ENCODE measurements at regions not wholly inside any gene's neighbourhood (a gene's known extent, or its start where the extent isn't known, plus 50 kb on each side); places are given as distances from the start of the nearest gene placed in this dataset.
"Not testable (repeated sequence)": the region's sequence is repeated elsewhere in the genome, so short reads cannot be mapped to it uniquely, and the experiment has no call there.

- no peak for ATAC-seq
Observed at GRCh38 chr11:87754685-87755084, 420.6 kb downstream of the RAB38 start.

GRCh38 chr11:87753143-87753542 is 422.1 kb downstream of the RAB38 start:
- ATAC-seq = no peak

- ATAC-seq = no peak
Observed at GRCh38 chr11:87743007-87743406, 432.2 kb downstream of the RAB38 start.

GRCh38 chr11:87740968-87741367 is 434.3 kb downstream of the RAB38 start:
- ATAC-seq = no peak

GRCh38 chr11:87740451-87740850 is 434.8 kb downstream of the RAB38 start:
- no peak for ATAC-seq

- no peak for ATAC-seq
Observed at GRCh38 chr11:87739766-87740165, 435.5 kb downstream of the RAB38 start.

GRCh38 chr11:87739261-87739660 is 436.0 kb downstream of the RAB38 start:
- no peak for ATAC-seq

GRCh38 chr11:87736928-87737327 is 438.3 kb downstream of the RAB38 start:
- ATAC-seq = no peak

- ATAC-seq = no peak
Observed at GRCh38 chr11:87726506-87726905, 448.7 kb downstream of the RAB38 start.

GRCh38 chr11:87724358-87724757 is 450.9 kb downstream of the RAB38 start:
- no peak for ATAC-seq

- ATAC-seq = no peak
Observed at GRCh38 chr11:87722756-87723565, 452.3 kb downstream of the RAB38 start.

- no peak for ATAC-seq
Observed at GRCh38 chr11:87719326-87720073, 455.7 kb downstream of the RAB38 start.

GRCh38 chr11:87712802-87713202 is 462.4 kb downstream of the RAB38 start:
- no peak for ATAC-seq

GRCh38 chr11:87712391-87712790 is 462.9 kb downstream of the RAB38 start:
- ATAC-seq = no peak

- not testable (repeated sequence) for ATAC-seq
Observed at GRCh38 chr11:87703589-87703988, 471.7 kb downstream of the RAB38 start.

GRCh38 chr11:87675993-87676392 is 499.2 kb downstream of the RAB38 start:
- no peak for ATAC-seq

GRCh38 chr11:87666730-87667129 is 508.5 kb downstream of the RAB38 start:
- ATAC-seq = no peak

GRCh38 chr11:87662287-87662686 is 513.0 kb downstream of the RAB38 start:
- ATAC-seq = no peak

GRCh38 chr11:87660926-87661660 is 514.1 kb downstream of the RAB38 start:
- ATAC-seq = no peak

GRCh38 chr11:87659807-87660206 is 515.4 kb downstream of the RAB38 start:
- no peak for ATAC-seq

- ATAC-seq = no peak
Observed at GRCh38 chr11:87645626-87646025, 529.6 kb downstream of the RAB38 start.

GRCh38 chr11:87639753-87640364 is 535.4 kb downstream of the RAB38 start:
- ATAC-seq = no peak

- ATAC-seq = no peak
Observed at GRCh38 chr11:87635001-87635400, 540.2 kb downstream of the RAB38 start.

Measured in esophagus mucosa (tissue), 1 donor.